ENCODE measurements at regions not wholly inside any gene's neighbourhood (a gene's known extent, or its start where the extent isn't known, plus 50 kb on each side); places are given as distances from the start of the nearest gene placed in this dataset.

DNA sequence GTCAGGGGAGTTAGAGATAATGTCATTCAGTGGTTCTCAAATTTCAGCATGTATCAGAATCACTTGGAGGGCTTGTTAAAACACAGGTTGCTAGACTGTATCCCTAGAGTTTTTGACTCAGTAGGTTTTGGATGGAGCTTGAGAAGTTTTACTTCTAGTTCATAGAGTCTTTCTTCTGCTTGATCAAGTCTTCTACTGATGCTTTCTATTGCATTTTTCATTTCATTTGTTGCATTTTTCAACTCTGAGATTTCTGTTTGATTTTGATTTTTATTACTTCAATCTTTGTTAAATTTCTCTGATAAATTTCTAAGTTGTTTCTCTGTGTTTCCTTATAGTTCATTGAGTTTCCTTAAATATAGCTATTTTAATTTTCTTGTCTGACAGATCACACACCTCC, 361.4 kb downstream of the RAPGEF2 start:
- TF ChIP-seq, protein P1, sequence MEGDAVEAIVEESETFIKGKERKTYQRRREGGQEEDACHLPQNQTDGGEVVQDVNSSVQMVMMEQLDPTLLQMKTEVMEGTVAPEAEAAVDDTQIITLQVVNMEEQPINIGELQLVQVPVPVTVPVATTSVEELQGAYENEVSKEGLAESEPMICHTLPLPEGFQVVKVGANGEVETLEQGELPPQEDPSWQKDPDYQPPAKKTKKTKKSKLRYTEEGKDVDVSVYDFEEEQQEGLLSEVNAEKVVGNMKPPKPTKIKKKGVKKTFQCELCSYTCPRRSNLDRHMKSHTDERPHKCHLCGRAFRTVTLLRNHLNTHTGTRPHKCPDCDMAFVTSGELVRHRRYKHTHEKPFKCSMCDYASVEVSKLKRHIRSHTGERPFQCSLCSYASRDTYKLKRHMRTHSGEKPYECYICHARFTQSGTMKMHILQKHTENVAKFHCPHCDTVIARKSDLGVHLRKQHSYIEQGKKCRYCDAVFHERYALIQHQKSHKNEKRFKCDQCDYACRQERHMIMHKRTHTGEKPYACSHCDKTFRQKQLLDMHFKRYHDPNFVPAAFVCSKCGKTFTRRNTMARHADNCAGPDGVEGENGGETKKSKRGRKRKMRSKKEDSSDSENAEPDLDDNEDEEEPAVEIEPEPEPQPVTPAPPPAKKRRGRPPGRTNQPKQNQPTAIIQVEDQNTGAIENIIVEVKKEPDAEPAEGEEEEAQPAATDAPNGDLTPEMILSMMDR (IDR thresholded peaks at IDR 0.05), result no peak
- H2AFZ ChIP-seq, result no peak overlapping the region
- no peaks in the 10 kb centered on the region for H3K36me3 ChIP-seq (ENCODE audit: control insufficient read depth, insufficient read depth, low read length)

GRCh38 chr4:159476886-159477285, 374.0 kb downstream of the RAPGEF2 start:
- no peak overlapping the region for H3K27ac ChIP-seq
- H3K4me1 ChIP-seq, result no peaks in the 10 kb centered on the region
- H3K4me2 ChIP-seq (ENCODE audit: low read length), result no peak overlapping the region
- H3K36me3 ChIP-seq (ENCODE audit: control insufficient read depth, insufficient read depth, low read length), result no peaks in the 10 kb centered on the region
- no peaks in the 10 kb centered on the region for H3K27me3 ChIP-seq (ENCODE audit: control insufficient read depth, insufficient read depth, low read length)
- H3K9me3 ChIP-seq (ENCODE audit: control insufficient read depth, low read length), result no peaks in the 10 kb centered on the region
- no peak overlapping the region for H2AFZ ChIP-seq
- H3K9ac ChIP-seq, result no peak overlapping the region
- no peak overlapping the region for H3K4me3 ChIP-seq (ENCODE audit: low read depth, low read length)
- H3K79me2 ChIP-seq, result no peaks in the 10 kb centered on the region
- TF ChIP-seq, protein P1 (IDR thresholded peaks at IDR 0.05), result no peak

More for the DNA sequence above, 361.4 kb downstream of the RAPGEF2 start:
- no peak overlapping the region for H3K4me3 ChIP-seq (ENCODE audit: low read depth, low read length)
- no peaks in the 10 kb centered on the region for H3K9me3 ChIP-seq (ENCODE audit: control insufficient read depth, low read length)
- H3K4me1 ChIP-seq, result no peaks in the 10 kb centered on the region
- H3K4me2 ChIP-seq (ENCODE audit: low read length), result no peak overlapping the region
- no peaks in the 10 kb centered on the region for H3K79me2 ChIP-seq
- no peak overlapping the region for H3K9ac ChIP-seq
- no peaks in the 10 kb centered on the region for H3K27me3 ChIP-seq (ENCODE audit: control insufficient read depth, insufficient read depth, low read length)
- no peak overlapping the region for H3K27ac ChIP-seq

DNA sequence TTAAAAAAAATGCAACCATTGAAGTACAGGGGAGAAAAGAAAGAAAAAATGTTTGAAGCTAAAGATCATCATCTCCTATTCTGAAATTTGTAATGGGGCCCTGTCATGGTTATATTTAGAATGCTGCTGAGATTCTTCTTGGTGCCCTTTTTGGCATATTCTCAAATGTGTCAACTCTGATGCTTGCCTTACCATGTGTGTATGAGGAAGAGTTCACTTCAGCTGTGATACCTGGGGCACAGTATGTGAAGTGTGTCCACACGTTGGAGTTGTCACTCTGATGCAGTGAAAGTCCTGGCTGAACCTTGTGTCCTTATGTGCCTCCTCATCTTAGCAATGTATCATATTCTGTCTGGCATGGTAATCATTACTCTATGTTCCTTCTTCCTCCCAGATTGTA, 377.9 kb downstream of the RAPGEF2 start:
- H3K27me3 ChIP-seq (ENCODE audit: control insufficient read depth, insufficient read depth, low read length), result no peaks in the 10 kb centered on the region
- no peak overlapping the region for H3K4me2 ChIP-seq (ENCODE audit: low read length)
- H2AFZ ChIP-seq, result no peak overlapping the region
- H3K36me3 ChIP-seq (ENCODE audit: control insufficient read depth, insufficient read depth, low read length), result no peaks in the 10 kb centered on the region
- no peak overlapping the region for H3K27ac ChIP-seq
- H3K9ac ChIP-seq, result no peak overlapping the region
- H3K9me3 ChIP-seq (ENCODE audit: control insufficient read depth, low read length), result no peaks in the 10 kb centered on the region
- TF ChIP-seq, protein P1 (IDR thresholded peaks at IDR 0.05), result no peak
- H3K4me1 ChIP-seq, result no peaks in the 10 kb centered on the region
- H3K4me3 ChIP-seq (ENCODE audit: low read depth, low read length), result no peak overlapping the region
- H3K79me2 ChIP-seq, result no peaks in the 10 kb centered on the region

- H3K9ac ChIP-seq, result no peak overlapping the region
- H3K4me1 ChIP-seq, result no peaks in the 10 kb centered on the region
- no peak overlapping the region for H3K27ac ChIP-seq
- H3K36me3 ChIP-seq (ENCODE audit: control insufficient read depth, insufficient read depth, low read length), result no peaks in the 10 kb centered on the region
- H3K79me2 ChIP-seq, result no peaks in the 10 kb centered on the region
- TF ChIP-seq, protein P1 (IDR thresholded peaks at IDR 0.05), result no peak
- H3K4me3 ChIP-seq (ENCODE audit: low read depth, low read length), result no peak overlapping the region
- H3K4me2 ChIP-seq (ENCODE audit: low read length), result no peak overlapping the region
- H3K9me3 ChIP-seq (ENCODE audit: control insufficient read depth, low read length), result no peaks in the 10 kb centered on the region
- H2AFZ ChIP-seq, result no peak overlapping the region
- H3K27me3 ChIP-seq (ENCODE audit: control insufficient read depth, insufficient read depth, low read length), result no peaks in the 10 kb centered on the region
Measured at GRCh38 chr4:159481936-159482335, 379.1 kb downstream of the RAPGEF2 start.

DNA sequence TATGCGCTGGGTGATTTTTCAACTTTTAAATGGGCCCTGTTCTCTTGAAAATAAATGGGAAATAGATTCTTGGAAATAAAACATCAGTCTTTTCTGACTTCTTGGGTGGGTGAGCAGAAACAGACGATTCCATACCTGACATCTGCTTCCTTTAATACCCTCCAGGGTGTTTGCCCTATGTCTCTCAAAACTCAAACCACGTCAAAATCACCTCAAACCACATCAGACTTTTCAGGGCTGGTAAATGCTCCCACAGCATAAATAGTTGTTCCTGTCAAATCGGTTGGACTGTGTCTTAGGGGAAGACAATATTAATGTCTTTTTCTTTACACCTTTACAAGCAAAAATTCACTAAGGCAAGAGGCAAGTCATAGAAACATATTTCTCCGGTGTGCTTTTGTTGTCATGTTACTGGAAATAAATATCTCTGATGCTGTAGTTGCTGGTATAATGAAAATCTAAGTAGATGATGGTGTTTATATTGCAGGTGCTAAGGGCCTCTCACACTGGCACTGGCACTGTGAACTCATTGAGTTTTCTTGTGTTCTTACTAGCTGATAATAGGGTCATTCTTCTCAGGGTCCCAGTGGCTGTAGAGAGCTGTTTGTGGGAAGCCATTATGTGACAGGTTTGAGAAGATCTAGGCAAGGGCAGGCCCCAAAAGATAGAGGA, 380.4 kb downstream of the RAPGEF2 start:
- Histone ChIP-seq H3K36me3 (ENCODE audit: control insufficient read depth, insufficient read depth, low read length) (no peaks in the 10 kb centered on the region), H3K9ac (no peak overlapping the region), H2AFZ (no peak overlapping the region), H3K79me2 (no peaks in the 10 kb centered on the region), H3K9me3 (ENCODE audit: control insufficient read depth, low read length) (no peaks in the 10 kb centered on the region), H3K4me2 (ENCODE audit: low read length) (no peak overlapping the region), H3K27ac (no peak overlapping the region), H3K4me1 (no peaks in the 10 kb centered on the region), H3K27me3 (ENCODE audit: control insufficient read depth, insufficient read depth, low read length) (no peaks in the 10 kb centered on the region), H3K4me3 (ENCODE audit: low read depth, low read length) (no peak overlapping the region)
- TF ChIP-seq, protein P1 (IDR thresholded peaks at IDR 0.05), result no peak

Measured in parathyroid adenoma (tissue), 2 donors.